Heart right ventricle (tissue), 16 donors: ENCODE measurements at regions not wholly inside any gene's neighbourhood (a gene's known extent, or its start where the extent isn't known, plus 50 kb on each side); places are given as distances from the start of the nearest gene placed in this dataset.

Experiments used
- ATAC-seq, 8 donors: fragments of 200-7000 bp; cut with Tn5 transposase; one replicate each; pipeline ENCODE4 v1.9.1; 2020; ENCODE audit warnings: mild to moderate bottlenecking in 8 of 8, moderate library complexity in 8 of 8, moderate number of reproducible peaks in 1 of 8
- DNase-seq, 2 donors: peaks; one replicate each; pipeline ENCODE4 v3.0.0-alpha.2; 2020
- H3K27ac ChIP-seq, 10 donors: fragments of 200-600 bp; sonication (generic) in 2 of 10; one replicate each; pipeline versions ENCODE4 v1.5.0 to v1.8.0; 2020 to 2022; ENCODE audit warnings: mild to moderate bottlenecking in 3 of 10
- H3K27me3 ChIP-seq, 7 donors: fragments of 200-600 bp; one replicate each; pipeline ENCODE4 v1.8.0; 2021 to 2022; ENCODE audit warnings: mild to moderate bottlenecking in 2 of 7
- H3K36me3 ChIP-seq, 9 donors: fragments of 200-600 bp; sonication (generic) in 1 of 9; one replicate each; pipeline versions ENCODE4 v1.5.0 to v1.8.0; 2020 to 2022; ENCODE audit warnings: mild to moderate bottlenecking in 2 of 9
- H3K4me1 ChIP-seq, 9 donors: fragments of 200-600 bp; sonication (generic) in 1 of 9; one replicate each; pipeline versions ENCODE4 v1.5.0 to v1.8.0; 2020 to 2022; ENCODE audit warnings: mild to moderate bottlenecking in 4 of 9
- H3K4me3 ChIP-seq, 10 donors: fragments of 200-600 bp; sonication (generic) in 2 of 10; one replicate each; pipeline versions ENCODE4 v1.5.0 to v1.8.0; 2020 to 2022; ENCODE audit warnings: mild to moderate bottlenecking in 7 of 10, moderate library complexity in 2 of 10
- H3K9me3 ChIP-seq, 11 donors: fragments of 200-600 bp in 10 of 11; sonication (generic) in 2 of 11; one replicate each; pipeline versions ENCODE4 v1.5.0 to v1.8.0; 2013 to 2022; ENCODE audit warnings: mild to moderate bottlenecking in 2 of 11, control low read depth in 1 of 11, moderate library complexity in 1 of 11
- CTCF ChIP-seq, 9 donors: fragments of 200-600 bp; sonication (generic) in 2 of 9; IDR thresholded peaks; one replicate each; pipeline versions ENCODE4 v1.5.0 to v1.8.0; 2021 to 2022; ENCODE audit warnings: antibody characterized with exemption in 9 of 9, mild to moderate bottlenecking in 5 of 9, moderate library complexity in 1 of 9
- WGBS, 2 donors: extraction: QIAGEN DNeasy Blood & Tissue Kit; methylation state at CpG; one replicate each; pipeline ENCODE4 v1.1.7; 2013; ENCODE audit warnings: inconsistent platforms in 1 of 2; 5-methylcytosine and 5-hydroxymethylcytosine counted together
- intact Hi-C, 10 donors: fragments of 100-400 bp; cut with DNase I; formaldehyde crosslinking; loops; one replicate each; pipeline versions ENCODE4 v1.11.1 to v1.14.2; 2022
- donor health status: Arrhythmogenic right ventricular cardiomyopathy.
- donor health status: ischemic (EF 13 %, LVEDD 7.1; RV severe dilation, severe dysfunction).
- donor health status: healthy with polysubstance abuse.
- donor health status: DM: no; HTN: yes; CAD: no.
- donor health status: DM: no; HTN: no; CAD: no.
- donor health status: ischemic (EF 25% LVEDD 6.9; RV normal size, moderate dysfunction).
- donor health status: ischemic (EF 25% LVEDD 5.7; RV mildly dilated, moderate dysfunction).
- donor health status: healthy.
- donor health status: DM: yes; HTN: yes; CAD: no.
- donor health status: Ischemic cardiomyopathy.
- donor health status: ischemic (EF 35%, LVEDD 5.7; RV mildly dilated, moderate dysfunction).
- donor health status: nonischemic (EF 11% LVEDD 7.7; RV severe dilation, severe dysfunction).
- donor health status: DM: yes; HTN: yes; CAD: no.
- donor health status: PGD.
- donor health status: ischemic (EF 29% LVEDD 5.4; RV normal size, mild dysfunction).
- donor health status: nonischemic (EF 23%, LVEDD 6.1; RV moderate dilation, normal function).

GRCh38 chr5:2531318-2531717 is 220.2 kb downstream of the IRX2 start:
- DNase-seq: no peak
- WGBS, 2 donors: 95 to 97% methylated on average over 2 of the region's 2 CpGs
- Histone ChIP-seq H3K27ac (no peak overlapping the region), H3K36me3 (no peaks in the 10 kb centered on the region), H3K4me1 (no peaks in the 10 kb centered on the region), H3K4me3 (no peak overlapping the region), H3K9me3 (peaks cover 0 to 16% (median 5%) of the 10 kb centered on the region in 11 donors), H3K27me3 (peaks cover 0 to 41% (median 17%) of the 10 kb centered on the region in 7 donors)
- no peak for ATAC-seq
- intact Hi-C loops: no loop called here
- no peak for TF ChIP-seq CTCF (IDR thresholded peaks at IDR 0.05)

- no peak for ATAC-seq
- no peak for TF ChIP-seq CTCF (IDR thresholded peaks at IDR 0.05)
- DNase-seq: no peak
- peaks cover 0 to 16% (median 5%) of the 10 kb centered on the region in 11 donors for H3K9me3 ChIP-seq
- H3K27me3 ChIP-seq: peaks cover 0 to 41% (median 16%) of the 10 kb centered on the region in 7 donors
- no peaks in the 10 kb centered on the region for H3K4me1 ChIP-seq
- intact Hi-C loops: no loop called here
- WGBS, 2 donors: 45 to 50% methylated on average over 12 of the region's 12 CpGs
- H3K27ac ChIP-seq: no peak overlapping the region
- H3K36me3 ChIP-seq: no peaks in the 10 kb centered on the region
- H3K4me3 ChIP-seq: no peak overlapping the region
These were observed 220.9 kb downstream of the IRX2 start for GRCh38 chr5:2530609-2531008.

- no peak for ATAC-seq
- no peak for TF ChIP-seq CTCF (IDR thresholded peaks at IDR 0.05)
- intact Hi-C loops: no loop called here
- peaks cover 0 to 43% (median 16%) of the 10 kb centered on the region in 7 donors for H3K27me3 ChIP-seq
- no peak overlapping the region for H3K4me3 ChIP-seq
- H3K4me1 ChIP-seq: no peaks in the 10 kb centered on the region
- peaks cover 0 to 10% (median 5%) of the 10 kb centered on the region in 11 donors for H3K9me3 ChIP-seq
- H3K36me3 ChIP-seq: no peaks in the 10 kb centered on the region
- no peak for DNase-seq
- H3K27ac ChIP-seq: no peak overlapping the region
- 75 to 78% methylated on average over 13 of the region's 13 CpGs for WGBS, 2 donors
These were observed 221.9 kb downstream of the IRX2 start for GRCh38 chr5:2529371-2530092.

- DNase-seq (no peak), ATAC-seq (no peak)
- Histone ChIP-seq H3K9me3 (peaks cover 0 to 4% (median 0%) of the 10 kb centered on the region in 11 donors), H3K36me3 (no peaks in the 10 kb centered on the region), H3K27ac (no peak overlapping the region), H3K4me1 (no peaks in the 10 kb centered on the region), H3K27me3 (peaks cover 0 to 38% (median 12%) of the 10 kb centered on the region in 7 donors), H3K4me3 (no peak overlapping the region)
- WGBS, 2 donors: 39 to 44% methylated on average over 4 of the region's 4 CpGs
- TF ChIP-seq CTCF (IDR thresholded peaks at IDR 0.05): no peak
- intact Hi-C loops: no loop called here
These were observed 226.1 kb downstream of the IRX2 start for GRCh38 chr5:2525351-2525750.
